ENCODE measurements at regions not wholly inside any gene's neighbourhood (a gene's known extent, or its start where the extent isn't known, plus 50 kb on each side); places are given as distances from the start of the nearest gene placed in this dataset.
"Not testable (repeated sequence)": the region's sequence is repeated elsewhere in the genome, so short reads cannot be mapped to it uniquely, and the experiment has no call there.

- DNase-seq, result no peak
Measured at GRCh38 chr15:68482246-68482645, 50.3 kb upstream of the ITGA11 start.

GRCh38 chr15:68483165-68483564 is 51.2 kb upstream of the ITGA11 start:
- no peak for DNase-seq

GRCh38 chr15:68484220-68484619 is 52.3 kb upstream of the ITGA11 start:
- DNase-seq, result no peak

- DNase-seq, result no peak
Measured at GRCh38 chr15:68484696-68485400, 52.9 kb upstream of the ITGA11 start.

- DNase-seq, result no peak
Measured at GRCh38 chr15:68485721-68486360, 53.9 kb upstream of the ITGA11 start.

GRCh38 chr15:68487087-68487843 is 55.3 kb upstream of the ITGA11 start:
- peak; percentile 40 for DNase-seq

- DNase-seq, result peak; percentile 12
Measured at GRCh38 chr15:68488290-68488689, 56.3 kb upstream of the ITGA11 start.

GRCh38 chr15:68488966-68489365 is 57.0 kb upstream of the ITGA11 start:
- DNase-seq, result no peak

- DNase-seq, result peak; percentile 18
Measured at GRCh38 chr15:68489421-68489820, 57.5 kb upstream of the ITGA11 start.

GRCh38 chr15:68491415-68492106 is 59.6 kb upstream of the ITGA11 start:
- no peak for DNase-seq

- DNase-seq, result no peak
Measured at GRCh38 chr15:68492855-68493254, 60.9 kb upstream of the ITGA11 start.

GRCh38 chr15:68493629-68494028 is 61.7 kb upstream of the ITGA11 start:
- DNase-seq, result no peak

- DNase-seq, result no peak
Measured at GRCh38 chr15:68494573-68495110, 62.7 kb upstream of the ITGA11 start.

GRCh38 chr15:68495221-68495950 is 63.4 kb upstream of the ITGA11 start:
- no peak for DNase-seq

GRCh38 chr15:68495981-68496705 is 64.2 kb upstream of the ITGA11 start:
- no peak for DNase-seq

GRCh38 chr15:68496751-68497150 is 64.8 kb upstream of the ITGA11 start:
- DNase-seq, result not testable (repeated sequence)

- DNase-seq, result no peak
Measured at GRCh38 chr15:68497206-68497910, 65.4 kb upstream of the ITGA11 start.

- no peak for DNase-seq
Measured at GRCh38 chr15:68498076-68498475, 66.1 kb upstream of the ITGA11 start.

- DNase-seq, result no peak
Measured at GRCh38 chr15:68499620-68500312, 67.8 kb upstream of the ITGA11 start.

All from DMS53 (cell line).